ENCODE measurements at regions not wholly inside any gene's neighbourhood (a gene's known extent, or its start where the extent isn't known, plus 50 kb on each side); places are given as distances from the start of the nearest gene placed in this dataset.

- no peak overlapping the region for H3K4me3 ChIP-seq (ENCODE audit: low read depth, low read length)
- TF ChIP-seq CTCF (IDR thresholded peaks at IDR 0.05; ENCODE audit: low read depth, low read length, missing control alignments) = no peak
- in situ Hi-C loops (cut with HindIII; ENCODE audit: low sequenced_read_pairs) = no loop called here
- DNase-seq (ENCODE audit: low read depth) = no peak
Measured at GRCh38 chr1:238830036-238830611, 556.2 kb upstream of the CHRM3 start.

- H3K4me3 ChIP-seq (ENCODE audit: low read depth, low read length) = no peak overlapping the region
- in situ Hi-C loops (cut with HindIII; ENCODE audit: low sequenced_read_pairs) = no loop called here
- no peak for TF ChIP-seq CTCF (IDR thresholded peaks at IDR 0.05; ENCODE audit: low read depth, low read length, missing control alignments)
- no peak for DNase-seq (ENCODE audit: low read depth)
Measured at GRCh38 chr1:238826891-238827290, 559.5 kb upstream of the CHRM3 start.

GRCh38 chr1:238823416-238823815, 563.0 kb upstream of the CHRM3 start:
- TF ChIP-seq CTCF (IDR thresholded peaks at IDR 0.05; ENCODE audit: low read depth, low read length, missing control alignments) = no peak
- no peak overlapping the region for H3K4me3 ChIP-seq (ENCODE audit: low read depth, low read length)
- no peak for DNase-seq (ENCODE audit: low read depth)
- in situ Hi-C loops (cut with HindIII; ENCODE audit: low sequenced_read_pairs) = no loop called here

GRCh38 chr1:238811211-238811879, 575.0 kb upstream of the CHRM3 start:
- no peak for DNase-seq (ENCODE audit: low read depth)
- no peak for TF ChIP-seq CTCF (IDR thresholded peaks at IDR 0.05; ENCODE audit: low read depth, low read length, missing control alignments)
- in situ Hi-C loops (cut with HindIII; ENCODE audit: low sequenced_read_pairs) = no loop called here
- H3K4me3 ChIP-seq (ENCODE audit: low read depth, low read length) = no peak overlapping the region

GRCh38 chr1:238790882-238791281, 595.5 kb upstream of the CHRM3 start:
- in situ Hi-C loops (cut with HindIII; ENCODE audit: low sequenced_read_pairs) = no loop called here
- TF ChIP-seq CTCF (IDR thresholded peaks at IDR 0.05; ENCODE audit: low read depth, low read length, missing control alignments) = no peak
- DNase-seq (ENCODE audit: low read depth) = no peak
- H3K4me3 ChIP-seq (ENCODE audit: low read depth, low read length) = no peak overlapping the region

GRCh38 chr1:238789916-238790667, 596.3 kb upstream of the CHRM3 start:
- TF ChIP-seq CTCF (IDR thresholded peaks at IDR 0.05; ENCODE audit: low read depth, low read length, missing control alignments) = no peak
- in situ Hi-C loops (cut with HindIII; ENCODE audit: low sequenced_read_pairs) = no loop called here
- DNase-seq (ENCODE audit: low read depth) = no peak
- no peak overlapping the region for H3K4me3 ChIP-seq (ENCODE audit: low read depth, low read length)
